HG03457 (cell line): ENCODE measurements at regions not wholly inside any gene's neighbourhood (a gene's known extent, or its start where the extent isn't known, plus 50 kb on each side); places are given as distances from the start of the nearest gene placed in this dataset.
"Not testable (repeated sequence)": the region's sequence is repeated elsewhere in the genome, so short reads cannot be mapped to it uniquely, and the experiment has no call there.

ENCODE experiments used
- ATAC-seq: cut with Tn5 transposase; IDR thresholded peaks from one replicate; pipeline ENCODE4 v1.9.1; 2021; ENCODE audit warnings: moderate number of reproducible peaks; ENCODE audit not compliant: unreplicated experiment

GRCh38 chr20:1757606-1758512 lies 100.3 kb upstream of the SIRPG start:
- ATAC-seq: no peak

GRCh38 chr20:1757072-1757471 lies 99.5 kb upstream of the SIRPG start:
- ATAC-seq: no peak

- no peak for ATAC-seq
Measured at GRCh38 chr20:1754749-1755148, 97.2 kb upstream of the SIRPG start.

- ATAC-seq: no peak
Measured at GRCh38 chr20:1754306-1754705, 96.7 kb upstream of the SIRPG start.

- ATAC-seq: no peak
Measured at GRCh38 chr20:1752045-1752444, 94.5 kb upstream of the SIRPG start.

- no peak for ATAC-seq
Measured at GRCh38 chr20:1748777-1749176, 91.2 kb upstream of the SIRPG start.

- no peak for ATAC-seq
Measured at GRCh38 chr20:1747953-1748577, 90.5 kb upstream of the SIRPG start.

GRCh38 chr20:1742049-1742434 lies 84.5 kb upstream of the SIRPG start:
- not testable (repeated sequence) for ATAC-seq

GRCh38 chr20:1741309-1742048 lies 83.9 kb upstream of the SIRPG start:
- no peak for ATAC-seq

- no peak for ATAC-seq
Measured at GRCh38 chr20:1737134-1737533, 79.6 kb upstream of the SIRPG start.

- no peak for ATAC-seq
Measured at GRCh38 chr20:1735417-1736089, 78.0 kb upstream of the SIRPG start.

- ATAC-seq: no peak
Measured at GRCh38 chr20:1734269-1734858, 76.8 kb upstream of the SIRPG start.

- not testable (repeated sequence) for ATAC-seq
Measured at GRCh38 chr20:1731828-1732375, 74.3 kb upstream of the SIRPG start.

- ATAC-seq: not testable (repeated sequence)
Measured at GRCh38 chr20:1730981-1731711, 73.6 kb upstream of the SIRPG start.

- not testable (repeated sequence) for ATAC-seq
Measured at GRCh38 chr20:1727303-1727702, 69.7 kb upstream of the SIRPG start.

GRCh38 chr20:1724901-1725300 lies 67.3 kb upstream of the SIRPG start:
- no peak for ATAC-seq

GRCh38 chr20:1722513-1723050 lies 65.0 kb upstream of the SIRPG start:
- ATAC-seq: no peak

GRCh38 chr20:1721687-1722512 lies 64.3 kb upstream of the SIRPG start:
- no peak for ATAC-seq
